G401.6 (cell line): ENCODE measurements at regions not wholly inside any gene's neighbourhood (a gene's known extent, or its start where the extent isn't known, plus 50 kb on each side); places are given as distances from the start of the nearest gene placed in this dataset.
"Not testable (repeated sequence)": the region's sequence is repeated elsewhere in the genome, so short reads cannot be mapped to it uniquely, and the experiment has no call there.

Experiments
- FAIRE-seq: peaks from 2 replicates; lab custom pipeline; 2012; peaks lifted over from hg19 to GRCh38; lab: Jason Lieb, UNC

GRCh38 chr4:159946983-159947615 is 844.2 kb downstream of the RAPGEF2 start:
- FAIRE-seq, result peak; percentile 93

- no peak for FAIRE-seq
Measured at GRCh38 chr4:159950707-159951106, 847.8 kb downstream of the RAPGEF2 start.

- no peak for FAIRE-seq
Measured at GRCh38 chr4:159966746-159967145, 863.9 kb downstream of the RAPGEF2 start.

GRCh38 chr4:159976871-159977482 is 874.1 kb downstream of the RAPGEF2 start:
- not testable (repeated sequence) for FAIRE-seq

- no peak for FAIRE-seq
Measured at GRCh38 chr4:159977907-159978617, 875.2 kb downstream of the RAPGEF2 start.

GRCh38 chr4:159979351-159979750 is 876.5 kb downstream of the RAPGEF2 start:
- no peak for FAIRE-seq

- no peak for FAIRE-seq
Measured at GRCh38 chr4:159979953-159980352, 877.1 kb downstream of the RAPGEF2 start.

- FAIRE-seq, result no peak
Measured at GRCh38 chr4:159980826-159981468, 878.1 kb downstream of the RAPGEF2 start.

GRCh38 chr4:159981469-159981856 is 878.6 kb downstream of the RAPGEF2 start:
- no peak for FAIRE-seq

- FAIRE-seq, result no peak
Measured at GRCh38 chr4:159983082-159983481, 880.2 kb downstream of the RAPGEF2 start.

- no peak for FAIRE-seq
Measured at GRCh38 chr4:160009656-160010493, 907.0 kb downstream of the RAPGEF2 start.

GRCh38 chr4:160019936-160020335 is 917.1 kb downstream of the RAPGEF2 start:
- no peak for FAIRE-seq

GRCh38 chr4:160020804-160021203 is 917.9 kb downstream of the RAPGEF2 start:
- no peak for FAIRE-seq

- no peak for FAIRE-seq
Measured at GRCh38 chr4:160021870-160022269, 919.0 kb downstream of the RAPGEF2 start.

GRCh38 chr4:160026721-160027120 is 923.8 kb downstream of the RAPGEF2 start:
- FAIRE-seq, result no peak

- no peak for FAIRE-seq
Measured at GRCh38 chr4:160034501-160034900, 931.6 kb downstream of the RAPGEF2 start.

- FAIRE-seq, result no peak
Measured at GRCh38 chr4:160038615-160039014, 935.7 kb downstream of the RAPGEF2 start.

GRCh38 chr4:160044693-160045092 is 941.8 kb downstream of the RAPGEF2 start:
- no peak for FAIRE-seq

- FAIRE-seq, result no peak
Measured at GRCh38 chr4:160082432-160083207, 979.7 kb downstream of the RAPGEF2 start.

- no peak for FAIRE-seq
Measured at GRCh38 chr4:160091631-160092030, 988.8 kb downstream of the RAPGEF2 start.

GRCh38 chr4:160100316-160100715 is 997.4 kb downstream of the RAPGEF2 start:
- no peak for FAIRE-seq
